GM19238 (cell line): ENCODE measurements at regions not wholly inside any gene's neighbourhood (a gene's known extent, or its start where the extent isn't known, plus 50 kb on each side); places are given as distances from the start of the nearest gene placed in this dataset.

ENCODE experiments used
- DNase-seq: peaks from one replicate; pipeline ENCODE4 v3.0.0; 2011; ENCODE audit warnings: low spot score; ENCODE audit not compliant: insufficient read length

GRCh38 chr19:31223740-31224534, 125.3 kb downstream of the TSHZ3 start:
- DNase-seq: no peak

- DNase-seq: no peak
Observed at GRCh38 chr19:31220540-31220939, 128.7 kb downstream of the TSHZ3 start.

- no peak for DNase-seq
Observed at GRCh38 chr19:31214997-31215396, 134.2 kb downstream of the TSHZ3 start.

- DNase-seq: no peak
Observed at GRCh38 chr19:31214086-31214485, 135.2 kb downstream of the TSHZ3 start.

GRCh38 chr19:31211088-31211487, 138.1 kb downstream of the TSHZ3 start:
- no peak for DNase-seq

- DNase-seq: no peak
Observed at GRCh38 chr19:31205887-31206518, 143.2 kb downstream of the TSHZ3 start.

GRCh38 chr19:31204115-31204514, 145.1 kb downstream of the TSHZ3 start:
- no peak for DNase-seq

GRCh38 chr19:31185261-31185660, 164.0 kb downstream of the TSHZ3 start:
- DNase-seq: no peak

- no peak for DNase-seq
Observed at GRCh38 chr19:31181535-31181934, 167.7 kb downstream of the TSHZ3 start.

- DNase-seq: no peak
Observed at GRCh38 chr19:31180907-31181306, 168.3 kb downstream of the TSHZ3 start.

- no peak for DNase-seq
Observed at GRCh38 chr19:31179471-31179852, 169.8 kb downstream of the TSHZ3 start.

GRCh38 chr19:31178833-31179470, 170.3 kb downstream of the TSHZ3 start:
- no peak for DNase-seq

- DNase-seq: no peak
Observed at GRCh38 chr19:31177246-31177645, 172.0 kb downstream of the TSHZ3 start.

- no peak for DNase-seq
Observed at GRCh38 chr19:31175564-31176348, 173.5 kb downstream of the TSHZ3 start.

- DNase-seq: no peak
Observed at GRCh38 chr19:31174948-31175347, 174.3 kb downstream of the TSHZ3 start.

- no peak for DNase-seq
Observed at GRCh38 chr19:31173991-31174390, 175.2 kb downstream of the TSHZ3 start.

GRCh38 chr19:31171936-31172335, 177.3 kb downstream of the TSHZ3 start:
- no peak for DNase-seq

- no peak for DNase-seq
Observed at GRCh38 chr19:31170046-31170445, 179.2 kb downstream of the TSHZ3 start.

- DNase-seq: no peak
Observed at GRCh38 chr19:31168106-31168625, 181.1 kb downstream of the TSHZ3 start.

GRCh38 chr19:31167690-31168089, 181.5 kb downstream of the TSHZ3 start:
- no peak for DNase-seq

GRCh38 chr19:31166206-31166605, 183.0 kb downstream of the TSHZ3 start:
- DNase-seq: no peak
